ENCODE measurements at regions not wholly inside any gene's neighbourhood (a gene's known extent, or its start where the extent isn't known, plus 50 kb on each side); places are given as distances from the start of the nearest gene placed in this dataset.

GRCh38 chr2:49444005-49444404, 289.7 kb upstream of the FSHR start:
- Histone ChIP-seq H3K4me1 (no peaks in the 10 kb centered on the region), H3K27ac (no peak overlapping the region), H3K27me3 (no peaks in the 10 kb centered on the region), H3K36me3 (no peaks in the 10 kb centered on the region), H3K4me3 (no peak overlapping the region), H3K9me3 (no peaks in the 10 kb centered on the region)
- intact Hi-C loops (cut with DNase I) = no loop called here
- TF ChIP-seq CTCF (IDR thresholded peaks at IDR 0.05) = no peak
- ATAC-seq = no peak
- no peak for DNase-seq

GRCh38 chr2:49426996-49427395, 272.7 kb upstream of the FSHR start:
- no peaks in the 10 kb centered on the region for H3K9me3 ChIP-seq
- H3K27me3 ChIP-seq = no peaks in the 10 kb centered on the region
- no peaks in the 10 kb centered on the region for H3K36me3 ChIP-seq
- no peak for DNase-seq
- intact Hi-C loops (cut with DNase I) = no loop called here
- H3K27ac ChIP-seq = no peak overlapping the region
- no peaks in the 10 kb centered on the region for H3K4me1 ChIP-seq
- TF ChIP-seq CTCF (IDR thresholded peaks at IDR 0.05) = no peak
- no peak overlapping the region for H3K4me3 ChIP-seq
- no peak for ATAC-seq

- no peak for TF ChIP-seq CTCF (IDR thresholded peaks at IDR 0.05)
- intact Hi-C loops (cut with DNase I) = no loop called here
- H3K36me3 ChIP-seq = no peaks in the 10 kb centered on the region
- no peaks in the 10 kb centered on the region for H3K4me1 ChIP-seq
- DNase-seq (no peak), ATAC-seq (no peak)
- H3K27me3 ChIP-seq = no peaks in the 10 kb centered on the region
- no peaks in the 10 kb centered on the region for H3K9me3 ChIP-seq
- H3K4me3 ChIP-seq = no peak overlapping the region
- H3K27ac ChIP-seq = no peak overlapping the region
Observed at GRCh38 chr2:49416252-49416651, 261.9 kb upstream of the FSHR start.

GRCh38 chr2:49404108-49404507, 249.8 kb upstream of the FSHR start:
- DNase-seq (no peak), ATAC-seq (no peak)
- Histone ChIP-seq H3K27me3 (no peaks in the 10 kb centered on the region), H3K9me3 (no peaks in the 10 kb centered on the region), H3K27ac (no peak overlapping the region), H3K4me3 (no peak overlapping the region), H3K4me1 (no peaks in the 10 kb centered on the region), H3K36me3 (no peaks in the 10 kb centered on the region)
- intact Hi-C loops (cut with DNase I) = no loop called here
- TF ChIP-seq CTCF (IDR thresholded peaks at IDR 0.05) = no peak

- H3K4me3 ChIP-seq = no peak overlapping the region
- no peak overlapping the region for H3K27ac ChIP-seq
- intact Hi-C loops (cut with DNase I) = no loop called here
- no peaks in the 10 kb centered on the region for H3K27me3 ChIP-seq
- no peaks in the 10 kb centered on the region for H3K36me3 ChIP-seq
- no peak for TF ChIP-seq CTCF (IDR thresholded peaks at IDR 0.05)
- no peak for ATAC-seq
- no peak for DNase-seq
- H3K9me3 ChIP-seq = no peaks in the 10 kb centered on the region
- no peaks in the 10 kb centered on the region for H3K4me1 ChIP-seq
Observed at GRCh38 chr2:49403637-49404036, 249.3 kb upstream of the FSHR start.

GRCh38 chr2:49379406-49379805, 225.1 kb upstream of the FSHR start:
- DNase-seq (no peak), ATAC-seq (no peak)
- H3K27ac ChIP-seq = no peak overlapping the region
- H3K27me3 ChIP-seq = no peaks in the 10 kb centered on the region
- no peaks in the 10 kb centered on the region for H3K36me3 ChIP-seq
- H3K4me3 ChIP-seq = no peak overlapping the region
- no peak for TF ChIP-seq CTCF (IDR thresholded peaks at IDR 0.05)
- intact Hi-C loops (cut with DNase I) = no loop called here
- H3K9me3 ChIP-seq = no peaks in the 10 kb centered on the region
- no peaks in the 10 kb centered on the region for H3K4me1 ChIP-seq

Measured in upper lobe of right lung (tissue), 1 donor.